ENCODE measurements at regions not wholly inside any gene's neighbourhood (a gene's known extent, or its start where the extent isn't known, plus 50 kb on each side); places are given as distances from the start of the nearest gene placed in this dataset.

DNA sequence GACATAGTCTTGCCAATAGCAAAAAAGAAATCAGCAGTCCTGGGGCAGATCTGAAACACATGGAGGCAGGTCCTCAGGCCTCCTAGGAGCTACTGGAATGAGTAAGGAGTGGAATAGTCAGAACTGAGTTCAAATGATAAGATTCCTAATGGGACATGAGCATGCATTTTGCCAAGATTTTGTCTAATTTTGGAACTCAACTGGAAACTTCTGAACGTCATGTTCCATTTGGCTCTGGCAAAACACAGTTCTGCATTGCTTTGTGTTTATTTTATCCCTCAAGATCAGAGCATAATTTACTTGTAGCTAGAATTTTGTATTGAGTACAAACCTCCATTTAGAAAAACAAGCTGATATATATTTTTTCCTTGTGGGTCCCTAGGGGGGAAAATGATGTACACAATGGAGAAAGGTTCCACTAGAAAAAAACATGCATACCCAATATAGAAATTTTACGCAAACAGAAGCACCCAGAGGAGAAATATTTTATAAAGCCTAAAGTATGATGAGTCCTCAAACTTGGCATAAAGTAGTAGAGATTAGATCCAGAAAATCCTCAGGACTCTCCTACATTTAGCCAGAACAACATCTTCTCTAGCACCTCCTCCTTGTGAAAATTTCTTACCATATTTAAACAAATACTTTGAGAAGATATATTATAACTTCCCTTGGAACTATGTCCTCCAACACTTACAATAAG is 149.0 kb upstream of the SERP2 start:
- no peak for DNase-seq

DNA sequence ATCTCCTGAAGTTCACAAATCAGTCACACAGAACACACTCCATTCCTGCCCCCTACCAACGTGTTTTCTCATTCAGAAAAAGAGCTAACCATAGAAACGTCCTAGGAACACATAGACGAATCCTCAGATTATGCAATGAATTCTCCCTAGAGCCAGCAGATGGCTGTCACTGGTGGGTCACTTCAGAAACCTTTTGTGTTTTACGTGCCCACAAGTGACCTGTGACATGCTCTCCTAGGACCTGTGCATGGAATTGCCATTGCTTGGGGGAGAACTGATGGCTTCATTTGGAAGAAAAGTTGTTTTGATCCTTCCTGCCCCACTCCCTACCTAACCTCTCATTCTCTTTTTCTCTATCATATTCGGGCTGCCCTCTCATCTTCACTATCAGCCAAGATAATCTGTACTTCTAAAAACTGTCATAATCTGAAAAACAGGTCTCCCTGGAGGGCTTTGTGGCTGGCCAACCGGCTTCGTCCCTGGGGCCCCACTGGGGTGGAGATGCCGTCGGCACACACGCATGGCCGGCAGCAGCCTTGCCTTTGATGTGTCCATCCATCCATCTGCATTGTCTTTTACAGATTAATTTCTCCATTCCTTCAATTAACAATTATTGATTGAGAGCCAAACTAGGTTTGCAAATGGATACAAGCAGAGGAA is 144.1 kb upstream of the SERP2 start:
- no peak for DNase-seq

DNA sequence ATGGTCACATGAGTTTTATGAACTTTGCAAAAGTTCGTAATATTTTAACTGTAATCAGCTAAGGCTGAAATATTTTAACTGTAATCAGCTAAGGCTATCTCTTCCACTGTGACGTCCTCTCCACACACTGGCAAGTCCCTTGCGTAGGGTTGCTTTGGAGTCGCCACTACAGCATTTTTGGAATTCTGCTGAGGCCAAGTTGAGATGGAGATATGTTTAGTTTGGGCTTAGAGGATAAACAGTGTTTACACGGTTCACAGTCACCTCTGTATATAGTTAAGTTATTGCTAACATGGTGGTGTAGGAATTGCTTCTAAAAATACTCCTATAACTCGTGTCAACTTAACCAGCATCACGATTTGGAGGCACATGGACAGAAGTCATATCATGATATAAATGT is 143.6 kb upstream of the SERP2 start:
- no peak for DNase-seq

DNA sequence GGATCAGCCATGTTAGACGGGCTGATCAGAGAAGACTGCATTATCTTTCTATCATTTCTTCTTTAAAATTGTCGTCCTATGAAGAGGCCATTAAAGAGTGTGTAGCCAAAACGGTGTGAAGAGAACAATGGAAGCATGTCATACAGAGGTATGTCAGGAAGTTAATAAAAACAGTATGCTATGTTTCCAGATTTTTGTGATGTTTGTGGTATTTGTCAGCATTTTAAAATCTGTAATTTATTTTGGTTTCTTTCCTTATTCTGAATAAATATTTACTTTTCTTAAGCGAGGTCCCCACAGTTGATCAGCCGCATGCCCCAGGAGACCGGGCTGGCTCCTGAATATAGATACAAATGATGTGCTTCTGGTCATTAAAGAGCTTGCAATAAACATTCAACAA is 142.9 kb upstream of the SERP2 start:
- peak; percentile 44 for DNase-seq

DNA sequence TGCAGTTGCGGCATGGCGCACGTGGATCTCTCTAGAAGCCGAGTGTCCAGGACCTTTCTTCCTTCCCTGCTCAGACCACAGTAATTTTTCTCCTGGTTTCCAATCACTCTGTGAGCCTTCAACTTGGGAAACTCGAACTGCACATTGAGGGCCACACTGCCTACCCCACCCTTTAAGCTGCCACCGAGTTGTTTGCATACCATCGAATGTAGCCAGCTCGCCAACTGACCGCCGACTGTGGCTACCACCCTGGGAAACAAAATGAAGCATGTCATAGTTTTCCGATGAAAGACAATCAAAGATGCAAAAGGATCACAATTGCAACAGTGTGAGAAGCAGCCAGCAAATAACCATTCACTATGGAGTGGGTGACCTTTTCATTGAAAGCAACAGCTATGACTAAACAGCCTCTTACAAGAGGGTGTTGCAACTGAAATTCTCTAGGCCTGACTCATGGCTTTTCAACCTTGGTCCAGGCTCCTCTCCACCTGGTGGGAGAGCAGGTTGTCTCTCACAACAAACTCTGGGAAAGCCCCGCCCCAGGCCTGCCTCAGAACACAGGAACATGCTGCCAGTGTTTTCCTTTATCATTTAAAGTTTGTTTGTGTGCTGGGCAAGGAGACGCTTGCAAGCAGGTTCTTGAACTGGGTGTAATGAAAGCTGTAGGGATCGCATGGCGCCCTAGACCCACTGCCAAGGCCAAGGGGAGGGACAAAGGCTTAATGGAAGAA is 141.7 kb upstream of the SERP2 start:
- peak; percentile 88 for DNase-seq

DNA sequence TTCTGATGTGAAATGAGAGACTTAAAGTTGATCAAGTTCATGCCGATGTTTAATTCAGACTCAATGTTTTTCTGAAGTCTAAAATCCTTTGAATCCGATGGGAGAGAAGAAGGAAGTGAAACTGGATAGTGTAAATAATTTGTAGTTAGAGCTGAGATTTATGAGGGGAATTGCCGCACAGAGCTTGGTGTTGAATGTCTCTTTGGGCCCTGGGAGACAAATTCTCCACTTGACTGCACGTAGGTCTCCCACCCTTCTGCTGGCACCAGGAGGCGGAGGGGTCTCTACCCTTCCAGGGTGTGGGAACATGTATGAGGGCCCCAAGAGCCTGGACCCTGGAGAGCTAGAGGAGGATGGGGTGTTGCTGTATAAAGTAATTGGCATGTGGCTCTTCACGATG is 140.8 kb upstream of the SERP2 start:
- no peak for DNase-seq

DNA sequence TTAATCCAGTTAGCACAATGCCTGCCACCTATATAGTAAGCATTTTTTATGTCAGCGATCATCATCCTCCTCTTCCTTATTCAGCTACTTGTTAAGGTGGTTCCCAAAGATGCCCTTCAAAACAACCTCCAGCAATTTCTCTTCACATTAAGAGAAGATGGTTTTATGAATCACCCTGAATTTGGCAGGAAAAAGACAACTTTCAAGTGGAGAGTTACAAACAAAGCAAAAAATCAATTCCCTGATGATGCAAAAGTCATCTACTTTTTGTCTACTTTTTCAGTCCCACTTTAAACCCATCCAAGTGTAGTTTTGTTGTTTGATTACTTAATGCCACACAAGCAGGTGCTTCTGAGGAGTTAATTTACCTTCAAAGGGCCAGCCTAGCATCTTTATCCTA is 139.1 kb upstream of the SERP2 start:
- DNase-seq = no peak

DNA sequence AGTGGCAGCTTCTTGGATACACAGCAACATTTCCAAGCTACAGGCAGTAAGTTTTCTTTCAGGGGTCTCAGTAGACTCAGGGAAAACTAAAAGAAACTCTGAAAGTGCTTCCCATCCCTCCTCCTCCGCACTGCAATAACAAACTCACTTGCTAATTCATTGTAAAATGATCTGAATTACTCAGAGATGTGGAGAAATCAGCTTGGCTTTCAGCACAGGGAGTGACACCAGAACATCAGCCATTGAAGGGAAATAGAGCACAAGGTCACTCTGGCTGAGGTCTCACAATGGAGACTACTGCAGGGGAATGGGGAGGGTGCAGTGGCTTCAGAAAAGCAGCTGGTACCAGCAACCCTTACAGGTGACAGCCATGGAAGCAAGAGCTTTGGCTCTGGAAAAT is 137.3 kb upstream of the SERP2 start:
- DNase-seq = no peak

DNA sequence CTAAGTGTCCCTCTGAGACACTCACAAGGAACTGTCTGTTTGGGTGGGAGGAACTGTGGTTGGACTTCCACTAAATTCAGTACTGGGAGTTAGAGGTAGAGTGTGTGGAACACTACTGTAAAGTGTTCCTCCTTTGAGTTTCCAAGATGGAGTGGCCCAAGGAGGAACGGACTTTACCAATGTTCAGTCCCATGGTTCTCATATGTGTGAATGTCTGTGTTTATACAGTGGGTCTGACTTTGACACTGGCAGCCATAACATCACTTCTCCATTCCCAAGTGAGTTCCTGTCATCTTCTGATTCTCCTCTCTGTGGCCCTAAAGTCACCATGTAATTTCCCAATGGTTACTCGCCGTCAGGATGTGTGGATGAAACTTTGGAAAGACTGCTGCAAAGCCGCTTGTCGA is 136.8 kb upstream of the SERP2 start:
- no peak for DNase-seq

DNA sequence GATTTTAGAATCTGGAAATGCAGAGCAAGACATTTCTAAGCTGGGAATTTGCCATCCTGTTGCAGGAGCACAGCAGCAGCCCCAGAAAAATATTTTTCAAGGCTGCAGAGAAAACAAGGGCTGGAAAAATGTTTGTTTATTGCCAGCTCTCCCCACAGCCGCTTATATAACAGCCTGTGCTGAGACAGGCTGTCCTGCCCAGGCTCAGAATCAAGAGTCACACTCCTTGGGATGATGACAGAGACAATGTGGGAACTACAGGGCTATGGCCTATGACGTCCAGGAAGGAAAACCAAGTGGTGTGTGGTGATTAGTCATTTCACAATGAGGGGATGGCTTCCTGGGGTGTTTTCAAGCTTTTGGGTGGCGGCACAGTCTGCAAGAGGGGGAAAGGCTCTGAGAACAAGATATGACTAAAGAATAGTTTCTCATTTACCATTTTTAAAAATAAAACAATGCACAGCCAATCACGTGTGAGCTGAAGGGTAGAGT is 136.3 kb upstream of the SERP2 start:
- DNase-seq = peak; percentile 87

DNA sequence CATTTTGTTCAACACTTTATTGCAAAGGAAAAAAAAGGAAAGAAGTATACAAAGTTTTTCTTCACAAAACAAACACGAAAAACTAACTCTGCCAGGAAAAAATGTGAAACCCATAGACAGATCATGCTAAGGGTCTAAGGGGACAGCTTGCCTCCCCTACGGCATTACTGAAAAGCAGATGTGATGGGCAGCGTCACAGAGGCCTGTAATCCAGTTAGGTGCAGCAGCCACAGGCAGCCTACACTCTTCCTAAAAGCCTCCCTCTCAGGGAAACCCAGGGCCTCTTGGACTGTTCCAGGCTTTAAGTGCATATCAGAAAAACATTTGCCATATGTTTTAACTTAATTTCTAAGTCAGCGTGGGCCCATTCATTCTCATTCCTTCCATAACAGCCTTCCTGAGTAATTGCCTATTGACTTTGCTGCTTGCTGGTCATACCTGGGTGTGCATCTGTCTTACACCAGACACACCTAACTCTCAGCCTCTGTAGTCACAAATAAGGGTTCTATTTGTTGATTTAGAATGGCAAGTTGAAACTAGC is 135.7 kb upstream of the SERP2 start:
- peak; percentile 83 for DNase-seq

DNA sequence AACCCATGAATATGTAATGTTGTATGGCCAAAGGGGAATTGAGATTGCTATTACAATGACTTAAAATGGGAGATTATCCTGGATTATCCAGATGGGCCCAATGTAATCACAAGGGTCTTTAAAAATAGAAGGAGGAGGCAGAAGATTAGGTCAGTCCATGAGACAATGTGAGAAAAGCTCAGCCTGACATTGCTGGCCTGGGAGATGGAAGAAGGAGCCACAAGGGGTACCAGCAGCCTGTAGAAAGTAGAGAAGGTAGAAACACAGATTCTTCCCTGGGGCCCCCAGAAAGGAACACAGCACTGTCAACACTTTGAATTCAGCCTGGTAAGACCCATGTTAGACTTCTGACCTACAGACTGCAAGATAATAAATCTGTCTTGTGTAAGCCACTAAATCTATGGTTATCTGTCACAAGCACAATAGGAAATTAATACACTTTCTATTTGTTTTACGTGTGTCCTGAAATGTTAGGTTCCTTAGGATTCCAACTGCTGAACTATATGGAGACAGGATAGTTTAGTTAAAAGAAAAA is 132.9 kb upstream of the SERP2 start:
- DNase-seq = no peak

DNA sequence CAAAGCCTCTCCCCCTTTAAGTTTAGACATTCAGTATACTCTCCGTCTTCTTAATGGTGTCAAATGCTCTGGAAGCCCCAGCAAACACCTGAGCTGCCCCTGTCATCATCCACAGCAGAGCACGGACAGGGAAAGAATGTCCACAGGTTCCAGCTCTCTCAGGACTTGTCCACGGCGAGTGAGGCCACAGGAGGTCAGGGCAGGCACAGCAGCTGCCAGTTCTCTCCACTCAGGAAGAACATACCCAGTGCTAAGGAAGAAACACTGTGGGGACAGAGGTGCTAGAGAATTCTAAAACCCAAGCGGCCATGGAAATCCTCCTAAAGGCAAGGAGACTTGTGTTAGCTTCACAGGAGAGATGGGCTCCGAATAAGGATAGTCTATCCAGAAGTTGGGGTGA is 132.0 kb upstream of the SERP2 start:
- no peak for DNase-seq

DNA sequence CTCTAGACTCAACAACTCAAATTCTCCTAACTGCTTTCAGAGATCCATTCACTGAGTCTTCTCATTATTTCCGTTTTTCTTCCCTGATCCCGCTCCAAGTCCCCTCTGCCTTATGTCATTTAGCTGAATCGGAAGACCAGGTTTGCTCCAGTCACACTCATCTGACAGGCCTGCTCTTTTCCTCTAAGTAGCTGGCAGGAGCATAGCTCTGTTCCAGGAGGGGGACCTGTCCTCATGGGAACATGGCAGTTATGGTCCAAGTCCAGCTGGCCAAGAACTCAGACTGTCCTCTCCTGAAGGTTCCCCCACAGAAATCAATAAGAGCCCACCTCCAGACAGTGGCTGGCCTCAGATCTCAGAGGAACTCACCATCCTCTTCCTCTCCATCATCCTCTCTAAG is 130.9 kb upstream of the SERP2 start:
- no peak for DNase-seq

DNA sequence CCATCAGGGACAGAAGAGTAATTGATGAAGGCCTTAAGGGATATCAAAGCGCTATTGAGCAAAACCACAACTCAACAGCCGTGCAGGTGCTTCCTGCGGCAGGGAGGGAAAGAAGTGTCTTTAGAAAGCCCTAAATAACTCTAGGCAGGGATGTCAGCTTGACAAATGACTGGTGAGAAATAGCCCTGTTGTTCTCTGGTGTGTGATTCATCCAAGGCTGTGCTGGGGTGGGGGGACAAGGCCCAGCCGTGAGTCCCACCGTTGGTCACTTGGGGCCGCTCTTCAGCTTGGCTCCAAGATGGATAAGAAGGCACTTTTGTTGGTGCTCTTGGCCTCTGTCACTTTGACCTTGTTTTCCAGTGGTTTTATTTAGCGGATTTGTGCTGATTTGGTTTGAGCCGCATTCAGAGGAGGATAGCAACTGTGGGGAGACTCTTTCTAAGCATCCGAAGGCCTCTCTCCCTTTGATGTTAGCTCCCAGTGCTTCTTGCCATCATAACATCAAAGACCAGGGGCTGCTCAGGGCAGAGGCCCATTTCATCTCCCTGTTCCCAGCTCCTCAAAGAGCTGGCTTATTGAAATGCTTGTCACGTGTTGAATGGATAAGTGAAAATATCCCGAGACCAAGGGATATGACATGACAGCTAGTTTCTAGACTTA is 130.3 kb upstream of the SERP2 start:
- DNase-seq = peak; percentile 85

DNA sequence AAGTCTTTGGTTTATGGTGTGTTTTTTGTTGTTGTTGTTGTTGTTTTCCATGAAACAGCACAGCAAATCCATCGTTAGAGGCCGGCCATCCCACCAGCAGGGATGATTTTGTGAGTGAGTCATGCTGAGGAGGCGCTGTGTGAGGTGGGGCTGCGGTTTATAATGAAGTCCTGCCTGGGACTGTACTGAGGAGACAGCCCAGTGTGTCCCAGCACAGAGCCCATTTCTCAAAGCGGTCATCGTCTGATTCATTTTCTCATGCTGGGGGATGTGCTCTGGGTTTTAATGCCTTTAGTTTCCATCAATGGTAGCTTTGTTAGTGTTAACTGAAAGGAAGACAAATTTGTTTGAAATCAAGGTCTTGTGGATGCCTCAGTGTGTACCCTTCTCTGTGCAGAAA is 129.3 kb upstream of the SERP2 start:
- DNase-seq = peak; percentile 76

DNA sequence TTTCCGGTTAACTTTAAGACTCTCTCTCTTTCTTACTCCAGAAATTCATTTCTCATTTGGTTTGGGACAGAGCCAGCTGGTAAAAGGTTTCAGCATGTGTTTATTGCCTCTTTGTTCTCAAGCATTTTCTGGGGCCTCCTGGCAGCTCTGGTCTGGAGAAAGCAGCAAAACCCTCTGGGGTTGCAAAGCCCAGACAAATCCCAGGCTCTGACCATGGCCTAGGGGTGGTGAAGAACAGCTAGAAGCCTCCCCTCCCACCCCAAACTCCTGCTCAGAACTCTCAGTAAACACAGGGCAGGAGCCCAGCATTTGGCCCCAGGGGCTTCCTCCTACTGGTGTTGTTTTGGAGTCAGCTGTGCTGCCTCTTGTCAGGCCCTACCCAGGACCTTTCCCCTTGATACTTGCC is 124.2 kb upstream of the SERP2 start:
- DNase-seq = peak; percentile 84

DNA sequence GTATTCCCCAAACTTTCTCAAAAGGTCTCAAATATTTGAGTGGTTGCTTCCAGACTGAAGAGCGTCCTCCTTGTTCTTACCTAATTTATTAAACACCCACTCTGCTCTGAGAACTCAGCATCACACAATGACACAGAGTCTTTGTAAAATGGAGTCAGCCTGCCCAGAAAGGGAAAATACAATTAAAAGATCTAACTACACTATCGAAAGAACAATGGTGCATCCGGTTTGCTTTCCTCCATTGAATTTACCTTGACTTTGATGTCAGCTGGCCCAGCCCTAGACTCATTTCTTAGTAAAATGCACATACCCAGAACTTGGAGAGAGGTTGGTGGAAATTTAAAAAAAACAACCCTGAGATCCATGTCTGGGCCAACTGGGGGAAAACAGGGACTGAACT is 120.7 kb upstream of the SERP2 start:
- DNase-seq = no peak

DNA sequence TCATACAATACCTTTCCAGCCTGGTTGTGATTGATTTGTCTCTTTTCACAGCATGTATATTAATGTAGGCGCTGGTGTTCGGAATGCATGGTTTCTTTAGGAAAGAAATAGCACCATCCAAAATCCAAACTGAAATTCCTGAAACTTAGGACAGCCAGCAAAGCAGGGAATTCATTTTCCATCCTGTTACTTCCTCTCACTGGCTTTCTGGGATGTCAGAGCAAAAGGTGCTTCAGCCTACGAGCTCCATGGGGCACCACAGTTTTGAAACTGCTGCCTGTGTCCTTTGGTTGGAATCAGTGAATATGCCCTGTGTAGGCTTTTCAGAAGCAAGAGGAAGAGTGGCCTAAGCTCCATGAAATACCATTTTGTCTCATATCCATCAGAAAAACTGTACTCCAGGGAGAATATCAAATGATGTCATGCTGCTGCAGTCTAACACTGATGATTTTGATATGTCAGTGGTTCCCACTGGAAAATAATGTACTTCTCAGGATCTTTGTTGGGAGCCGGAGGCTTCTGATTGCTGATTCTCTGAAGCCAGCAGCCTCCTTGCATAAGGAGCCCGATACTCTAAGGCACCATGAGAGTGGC is 117.8 kb upstream of the SERP2 start:
- no peak for DNase-seq

DNA sequence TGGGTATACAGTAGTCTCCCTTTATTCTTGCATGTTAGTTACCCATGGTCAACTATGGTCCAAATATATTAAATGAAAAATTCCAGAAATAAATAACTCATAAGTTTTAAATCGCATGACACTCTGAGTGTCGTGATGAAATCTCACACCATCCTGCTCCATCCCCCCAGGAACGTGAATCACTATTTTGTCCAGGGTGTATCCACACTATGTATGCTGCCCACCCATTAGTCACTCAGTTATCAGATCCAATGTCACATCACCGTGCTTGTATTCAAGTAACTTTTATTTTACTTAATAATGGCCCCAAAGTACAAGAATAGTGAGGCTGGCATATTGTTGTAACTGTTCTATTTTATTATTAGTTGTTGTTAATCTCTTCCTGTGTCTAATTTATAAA is 115.8 kb upstream of the SERP2 start:
- no peak for DNase-seq

DNA sequence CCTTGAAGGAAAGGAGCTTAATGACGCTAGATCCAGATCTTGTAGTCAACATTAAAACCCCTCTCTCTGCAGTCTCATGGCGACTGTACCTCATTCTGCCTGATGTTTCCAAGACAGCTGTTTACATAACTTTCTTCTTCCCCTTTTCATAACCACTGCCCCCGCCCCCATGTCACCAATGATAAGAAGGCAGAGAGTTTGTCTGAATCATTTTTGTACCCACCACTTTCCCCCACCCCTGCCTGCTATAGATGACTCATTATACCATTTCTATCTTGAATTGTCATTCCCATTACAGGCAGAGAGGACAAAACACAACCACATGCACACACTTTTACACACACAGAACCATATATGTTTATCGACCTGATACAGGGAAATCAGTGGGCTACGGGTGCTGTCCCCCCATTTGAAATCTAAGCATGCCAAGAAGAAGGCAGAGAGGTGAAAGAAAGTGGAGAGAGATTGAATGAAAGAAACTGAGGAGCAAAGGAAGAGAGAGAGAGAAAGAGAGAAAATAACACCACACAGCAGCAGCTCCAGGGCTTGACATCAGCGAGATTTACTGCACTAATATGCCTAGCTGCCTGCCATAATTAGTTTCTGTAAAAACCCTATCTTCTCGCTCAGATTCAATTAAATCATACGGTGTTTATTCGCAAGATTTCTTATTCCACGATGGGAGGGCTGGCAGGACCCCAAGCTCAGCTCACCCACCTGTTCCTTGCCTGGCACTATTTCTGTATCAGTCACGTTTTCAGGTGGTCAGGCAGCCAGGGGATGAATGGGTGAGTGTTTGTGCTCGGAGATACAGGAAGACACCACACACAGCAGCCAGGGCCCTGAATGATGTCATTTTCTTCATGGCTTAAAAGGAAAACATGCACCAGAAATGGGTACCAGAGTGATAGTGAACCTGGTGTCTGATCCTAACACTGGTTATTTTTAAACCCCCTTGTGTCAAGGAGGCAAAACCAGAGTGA is 114.3 kb upstream of the SERP2 start:
- DNase-seq = peak; percentile 41

All from fibroblast of skin of abdomen (primary cell).